Hepatocyte (in vitro differentiated cells): ENCODE measurements at regions not wholly inside any gene's neighbourhood (a gene's known extent, or its start where the extent isn't known, plus 50 kb on each side); places are given as distances from the start of the nearest gene placed in this dataset.

Experiments used
- EZH2 ChIP-seq: fragments of 200-600 bp; sonication (generic); IDR thresholded peaks from 2 replicates; pipeline ENCODE4 v1.6.1; 2016; ENCODE audit warnings: antibody characterized with exemption, mild to moderate bottlenecking, borderline replicate concordance
- TF ChIP-seq, protein P1 (sequence below): fragments of 200-600 bp; sonication (generic); IDR thresholded peaks from 2 replicates; pipeline ENCODE4 v1.5.1; 2016; ENCODE audit warnings: antibody characterized with exemption, mild to moderate bottlenecking; ENCODE audit not compliant: poor library complexity

DNA sequence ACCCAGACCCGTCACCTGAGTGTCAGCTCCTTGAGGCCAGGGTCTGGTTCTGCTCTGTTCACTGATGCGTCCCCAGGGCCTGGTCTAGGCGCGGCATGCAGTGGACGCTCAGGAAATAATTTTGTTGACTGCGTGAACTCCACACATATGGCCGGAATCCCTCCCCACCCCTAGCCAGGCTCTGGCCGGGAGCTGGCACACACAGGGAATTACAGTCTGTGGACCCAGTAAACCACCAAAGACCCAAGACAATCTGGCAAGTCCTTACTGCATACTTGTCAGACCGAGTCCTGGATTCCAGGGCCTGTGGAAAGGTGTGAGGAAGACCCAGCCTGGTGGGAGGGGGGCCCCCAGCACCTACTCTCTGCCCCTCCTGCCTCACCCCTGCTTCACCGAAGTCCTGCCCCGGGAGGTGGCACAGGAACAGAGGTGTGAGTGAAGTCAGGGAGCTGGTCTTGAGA lies 113.0 kb upstream of the IER5L start:
- TF ChIP-seq, protein P1, sequence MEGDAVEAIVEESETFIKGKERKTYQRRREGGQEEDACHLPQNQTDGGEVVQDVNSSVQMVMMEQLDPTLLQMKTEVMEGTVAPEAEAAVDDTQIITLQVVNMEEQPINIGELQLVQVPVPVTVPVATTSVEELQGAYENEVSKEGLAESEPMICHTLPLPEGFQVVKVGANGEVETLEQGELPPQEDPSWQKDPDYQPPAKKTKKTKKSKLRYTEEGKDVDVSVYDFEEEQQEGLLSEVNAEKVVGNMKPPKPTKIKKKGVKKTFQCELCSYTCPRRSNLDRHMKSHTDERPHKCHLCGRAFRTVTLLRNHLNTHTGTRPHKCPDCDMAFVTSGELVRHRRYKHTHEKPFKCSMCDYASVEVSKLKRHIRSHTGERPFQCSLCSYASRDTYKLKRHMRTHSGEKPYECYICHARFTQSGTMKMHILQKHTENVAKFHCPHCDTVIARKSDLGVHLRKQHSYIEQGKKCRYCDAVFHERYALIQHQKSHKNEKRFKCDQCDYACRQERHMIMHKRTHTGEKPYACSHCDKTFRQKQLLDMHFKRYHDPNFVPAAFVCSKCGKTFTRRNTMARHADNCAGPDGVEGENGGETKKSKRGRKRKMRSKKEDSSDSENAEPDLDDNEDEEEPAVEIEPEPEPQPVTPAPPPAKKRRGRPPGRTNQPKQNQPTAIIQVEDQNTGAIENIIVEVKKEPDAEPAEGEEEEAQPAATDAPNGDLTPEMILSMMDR, result no peak
- TF ChIP-seq EZH2, result no peak
